Karpas-422 (cell line): ENCODE measurements at regions not wholly inside any gene's neighbourhood (a gene's known extent, or its start where the extent isn't known, plus 50 kb on each side); places are given as distances from the start of the nearest gene placed in this dataset.
"Not testable (repeated sequence)": the region's sequence is repeated elsewhere in the genome, so short reads cannot be mapped to it uniquely, and the experiment has no call there.

ENCODE experiments used
- DNase-seq: peaks from one replicate; pipeline ENCODE4 v3.0.0-alpha.2; 2015
- H2AFZ ChIP-seq: fragments of 200-600 bp; sonication (generic); 2 replicates; pipeline ENCODE4 v1.6.1; 2014; ENCODE audit warnings: antibody characterized with exemption, low read length, mixed read lengths
- H3K27ac ChIP-seq: fragments of 200-600 bp; sonication (generic); 2 replicates; pipeline ENCODE4 v1.5.1; 2014; ENCODE audit warnings: mild to moderate bottlenecking, low read length, moderate library complexity
- H3K27me3 ChIP-seq: fragments of 200-600 bp; sonication (generic); 2 replicates; pipeline ENCODE4 v1.6.1; 2014; ENCODE audit warnings: low read length, mixed read lengths
- H3K36me3 ChIP-seq: fragments of 200-600 bp; sonication (generic); 2 replicates; pipeline ENCODE4 v1.6.1; 2014; ENCODE audit warnings: low read length, mixed read lengths; ENCODE audit not compliant: insufficient read depth
- H3K4me1 ChIP-seq: fragments of 200-600 bp; sonication (generic); 2 replicates; pipeline ENCODE4 v1.6.1; 2014; ENCODE audit warnings: mild to moderate bottlenecking, low read length, mixed read lengths
- H3K4me2 ChIP-seq: fragments of 200-600 bp; sonication (generic); 2 replicates; pipeline ENCODE4 v1.6.1; 2014; ENCODE audit warnings: low read length, low read depth, mild to moderate bottlenecking; ENCODE audit not compliant: poor library complexity, severe bottlenecking
- H3K4me3 ChIP-seq: fragments of 200-600 bp; sonication (generic); 2 replicates; pipeline ENCODE4 v1.5.1; 2014; ENCODE audit warnings: mild to moderate bottlenecking, antibody characterized with exemption, low read length, mixed read lengths
- H3K79me2 ChIP-seq: fragments of 200-600 bp; sonication (generic); 2 replicates; pipeline ENCODE4 v1.6.1; 2014; ENCODE audit warnings: mild to moderate bottlenecking, low read length, mixed read lengths
- H3K9ac ChIP-seq: fragments of 200-600 bp; sonication (generic); 2 replicates; pipeline ENCODE4 v1.6.0; 2014; ENCODE audit warnings: low read length
- H3K9me2 ChIP-seq: fragments of 200-600 bp; sonication (generic), shearing (Covaris generic); replicated peaks from 2 replicates; pipeline ENCODE4 v1.6.0; 2014; ENCODE audit warnings: mild to moderate bottlenecking, low read length, moderate library complexity; ENCODE audit not compliant: insufficient read depth
- H3K9me3 ChIP-seq: fragments of 300-700, 200-600 bp; sonication (generic); 2 replicates; pipeline ENCODE4 v1.6.1; 2014; ENCODE audit warnings: low read length, mixed read lengths
- H4K20me1 ChIP-seq: fragments of 200-600 bp; sonication (generic); 2 replicates; pipeline ENCODE4 v1.6.1; 2014; ENCODE audit warnings: mild to moderate bottlenecking, antibody characterized with exemption, low read length, low read depth; ENCODE audit not compliant: insufficient read depth

- H3K27me3 ChIP-seq = no peaks in the 10 kb centered on the region
- H3K4me3 ChIP-seq = no peak overlapping the region
- H3K27ac ChIP-seq = no peak overlapping the region
- H3K79me2 ChIP-seq = no peaks in the 10 kb centered on the region
- no peak overlapping the region for H3K9ac ChIP-seq
- H3K9me2 ChIP-seq = no peaks in the 10 kb centered on the region
- no peak overlapping the region for H2AFZ ChIP-seq
- H3K4me2 ChIP-seq = no peak overlapping the region
- H3K4me1 ChIP-seq = no peaks in the 10 kb centered on the region
- peak; percentile 58 for DNase-seq
- no peaks in the 10 kb centered on the region for H4K20me1 ChIP-seq
- H3K9me3 ChIP-seq = no peaks in the 10 kb centered on the region
- no peaks in the 10 kb centered on the region for H3K36me3 ChIP-seq
Measured at GRCh38 chr17:34081269-34081668, 173.8 kb upstream of the CCL2 start.

- Histone ChIP-seq H2AFZ (no peak overlapping the region), H3K27me3 (no peaks in the 10 kb centered on the region), H3K9me3 (no peaks in the 10 kb centered on the region), H3K9ac (no peak overlapping the region), H3K36me3 (no peaks in the 10 kb centered on the region), H3K4me2 (no peak overlapping the region), H3K27ac (no peak overlapping the region), H3K4me1 (no peaks in the 10 kb centered on the region), H3K9me2 (no peaks in the 10 kb centered on the region), H3K79me2 (no peaks in the 10 kb centered on the region), H4K20me1 (no peaks in the 10 kb centered on the region), H3K4me3 (no peak overlapping the region)
- no peak for DNase-seq
Measured at GRCh38 chr17:34082404-34082803, 172.7 kb upstream of the CCL2 start.

GRCh38 chr17:34089042-34089441 is 166.0 kb upstream of the CCL2 start:
- H3K9me2 ChIP-seq, H3K27ac ChIP-seq, H3K4me1 ChIP-seq, H3K9ac ChIP-seq, H3K4me3 ChIP-seq, H3K9me3 ChIP-seq, H2AFZ ChIP-seq, H3K79me2 ChIP-seq, H3K27me3 ChIP-seq, H3K36me3 ChIP-seq, H3K4me2 ChIP-seq, H4K20me1 ChIP-seq, DNase-seq: not testable (repeated sequence)

GRCh38 chr17:34090593-34090992 is 164.5 kb upstream of the CCL2 start:
- Histone ChIP-seq H3K27me3 (no peaks in the 10 kb centered on the region), H3K4me1 (no peaks in the 10 kb centered on the region)

GRCh38 chr17:34091975-34092374 is 163.1 kb upstream of the CCL2 start:
- H3K36me3 ChIP-seq = no peaks in the 10 kb centered on the region
- no peak overlapping the region for H3K4me3 ChIP-seq
- H3K4me1 ChIP-seq = no peaks in the 10 kb centered on the region
- H3K79me2 ChIP-seq = no peaks in the 10 kb centered on the region
- H3K9ac ChIP-seq = no peak overlapping the region
- H2AFZ ChIP-seq = no peak overlapping the region
- no peaks in the 10 kb centered on the region for H3K27me3 ChIP-seq
- H3K9me2 ChIP-seq = no peaks in the 10 kb centered on the region
- no peak overlapping the region for H3K4me2 ChIP-seq
- H3K27ac ChIP-seq = no peak overlapping the region
- no peaks in the 10 kb centered on the region for H3K9me3 ChIP-seq
- DNase-seq = no peak
- H4K20me1 ChIP-seq = no peaks in the 10 kb centered on the region

More at GRCh38 chr17:34090593-34090992, 164.5 kb upstream of the CCL2 start:
- no peaks in the 10 kb centered on the region for H3K79me2 ChIP-seq
- H3K9me2 ChIP-seq = no peaks in the 10 kb centered on the region
- no peak overlapping the region for H3K9ac ChIP-seq
- H3K9me3 ChIP-seq = no peaks in the 10 kb centered on the region
- no peak overlapping the region for H3K4me2 ChIP-seq
- no peak overlapping the region for H2AFZ ChIP-seq
- DNase-seq = no peak
- no peaks in the 10 kb centered on the region for H3K36me3 ChIP-seq
- no peak overlapping the region for H3K4me3 ChIP-seq
- H3K27ac ChIP-seq = no peak overlapping the region
- no peaks in the 10 kb centered on the region for H4K20me1 ChIP-seq

GRCh38 chr17:34095106-34095505 is 160.0 kb upstream of the CCL2 start:
- Histone ChIP-seq H3K9me3 (no peaks in the 10 kb centered on the region), H3K36me3 (no peaks in the 10 kb centered on the region), H3K79me2 (no peaks in the 10 kb centered on the region), H3K4me1 (no peaks in the 10 kb centered on the region), H3K4me2 (no peak overlapping the region), H4K20me1 (no peaks in the 10 kb centered on the region), H3K4me3 (no peak overlapping the region), H3K9me2 (no peaks in the 10 kb centered on the region), H2AFZ (no peak overlapping the region), H3K27me3 (no peaks in the 10 kb centered on the region), H3K27ac (no peak overlapping the region), H3K9ac (no peak overlapping the region)
- DNase-seq = no peak

GRCh38 chr17:34098699-34099098 is 156.4 kb upstream of the CCL2 start:
- Histone ChIP-seq H2AFZ (no peak overlapping the region), H4K20me1 (no peaks in the 10 kb centered on the region), H3K9me3 (no peaks in the 10 kb centered on the region), H3K79me2 (no peaks in the 10 kb centered on the region), H3K4me1 (no peaks in the 10 kb centered on the region), H3K4me3 (no peak overlapping the region), H3K27ac (no peak overlapping the region), H3K9ac (no peak overlapping the region), H3K36me3 (no peaks in the 10 kb centered on the region), H3K27me3 (no peaks in the 10 kb centered on the region), H3K9me2 (no peaks in the 10 kb centered on the region), H3K4me2 (no peak overlapping the region)
- DNase-seq = no peak

GRCh38 chr17:34099859-34100515 is 155.1 kb upstream of the CCL2 start:
- DNase-seq = no peak
- Histone ChIP-seq H3K9me2 (no peaks in the 10 kb centered on the region), H3K36me3 (no peaks in the 10 kb centered on the region), H3K9me3 (no peaks in the 10 kb centered on the region), H3K4me2 (no peak overlapping the region), H3K9ac (no peak overlapping the region), H3K27me3 (no peaks in the 10 kb centered on the region), H2AFZ (no peak overlapping the region), H3K27ac (no peak overlapping the region), H4K20me1 (no peaks in the 10 kb centered on the region), H3K4me3 (no peak overlapping the region), H3K4me1 (no peaks in the 10 kb centered on the region), H3K79me2 (no peaks in the 10 kb centered on the region)

- H3K27me3 ChIP-seq = no peaks in the 10 kb centered on the region
- H3K4me3 ChIP-seq = no peak overlapping the region
- H3K9me3 ChIP-seq = no peaks in the 10 kb centered on the region
- no peak overlapping the region for H3K27ac ChIP-seq
- H3K9me2 ChIP-seq = no peaks in the 10 kb centered on the region
- no peak overlapping the region for H3K4me2 ChIP-seq
- no peaks in the 10 kb centered on the region for H3K36me3 ChIP-seq
- no peaks in the 10 kb centered on the region for H3K79me2 ChIP-seq
- H3K4me1 ChIP-seq = no peaks in the 10 kb centered on the region
- H2AFZ ChIP-seq = no peak overlapping the region
- no peak overlapping the region for H3K9ac ChIP-seq
- no peak for DNase-seq
- no peaks in the 10 kb centered on the region for H4K20me1 ChIP-seq
Measured at GRCh38 chr17:34107019-34107418, 148.1 kb upstream of the CCL2 start.
